OCI-LY7 (cell line): ENCODE measurements at regions not wholly inside any gene's neighbourhood (a gene's known extent, or its start where the extent isn't known, plus 50 kb on each side); places are given as distances from the start of the nearest gene placed in this dataset.

Experiments
- BruUV-seq: library from RNA; stranded (reverse); fragments of 400-500 nt; replicated peaks from 2 replicates; lab custom pipeline; 2021; lab: Mats Ljungman, UMichigan
- CTCF ChIA-PET: fragments of 300-600 bp; sonication (Branson Sonifier 250); formaldehyde crosslinking; loops from one replicate; lab custom pipeline; 2022; ENCODE audit warnings: antibody characterized with exemption; ENCODE audit not compliant: unreplicated experiment; lab: Charles Lee
- POLR2A ChIA-PET: fragments of 300-600 bp; sonication (Branson Sonifier 250); formaldehyde crosslinking; loops from one replicate; lab custom pipeline; 2022; ENCODE audit warnings: antibody characterized with exemption; lab: Charles Lee
- DNase-seq: peaks from one replicate; pipeline ENCODE4 v3.0.0-alpha.2; 2015; ENCODE audit warnings: low spot score
- H2AFZ ChIP-seq: fragments of 200-600 bp; sonication (generic), shearing (Covaris generic); 2 replicates; pipeline ENCODE4 v1.6.1; 2014; ENCODE audit warnings: mild to moderate bottlenecking, antibody characterized with exemption, low read length, moderate library complexity
- H3K27ac ChIP-seq: fragments of 200-600 bp; sonication (generic); 2 replicates; pipeline ENCODE4 v1.5.1; 2014; ENCODE audit warnings: mixed run types, low read depth, mild to moderate bottlenecking, moderate library complexity, low read length, inconsistent platforms; ENCODE audit not compliant: poor library complexity, severe bottlenecking
- H3K36me3 ChIP-seq: fragments of 200-600 bp; sonication (generic); 2 replicates; pipeline ENCODE4 v1.6.1; 2014; ENCODE audit warnings: mild to moderate bottlenecking, antibody characterized with exemption, low read length, moderate library complexity, mixed read lengths; ENCODE audit not compliant: insufficient read depth
- H3K4me1 ChIP-seq: fragments of 200-600 bp; sonication (generic); 2 replicates; pipeline ENCODE4 v1.5.1; 2014; ENCODE audit warnings: mild to moderate bottlenecking, low read length; ENCODE audit not compliant: insufficient read depth, poor library complexity, severe bottlenecking
- H3K4me2 ChIP-seq: fragments of 200-600 bp; sonication (generic); 2 replicates; pipeline ENCODE4 v1.6.1; 2014; ENCODE audit warnings: mild to moderate bottlenecking, low read length
- H3K4me3 ChIP-seq: fragments of 200-600 bp; sonication (generic); 2 replicates; pipeline ENCODE4 v1.5.1; 2014; ENCODE audit warnings: mild to moderate bottlenecking, low read depth, low read length; ENCODE audit not compliant: poor library complexity, severe bottlenecking
- H3K79me2 ChIP-seq: fragments of 200-600 bp; sonication (generic); 2 replicates; pipeline ENCODE4 v1.6.1; 2016; ENCODE audit warnings: low read depth, mild to moderate bottlenecking, low read length, moderate library complexity, mixed read lengths; ENCODE audit not compliant: insufficient read depth
- H3K9me2 ChIP-seq: fragments of 200-600 bp; sonication (generic); 2 replicates; pipeline ENCODE4 v1.6.1; 2016; ENCODE audit warnings: mild to moderate bottlenecking, low read length, mixed read lengths; ENCODE audit not compliant: insufficient read depth
- H3K9me3 ChIP-seq: fragments of 200-600 bp; sonication (generic); 2 replicates; pipeline ENCODE4 v1.6.1; 2014; ENCODE audit warnings: mild to moderate bottlenecking, mixed run types, low read length, mixed read lengths
- H4K20me1 ChIP-seq: fragments of 200-600 bp; sonication (generic); 2 replicates; pipeline ENCODE4 v1.6.1; 2014; ENCODE audit warnings: mild to moderate bottlenecking, antibody characterized with exemption, low read length, moderate library complexity, mixed read lengths; ENCODE audit not compliant: insufficient read depth
- CTCF ChIP-seq: fragments of 200-600 bp; sonication (generic); conservative IDR thresholded peaks from 2 replicates; pipeline ENCODE4 v1.5.1; 2014; ENCODE audit warnings: mild to moderate bottlenecking, antibody characterized with exemption, low read length, moderate library complexity, mixed read lengths
- EZH2phosphoT487 ChIP-seq: fragments of 200-600 bp; sonication (generic); IDR thresholded peaks from 2 replicates; pipeline ENCODE4 v1.6.1; 2018; ENCODE audit warnings: low read depth, borderline replicate concordance, mild to moderate bottlenecking, mixed run types, antibody characterized with exemption, low read length, moderate library complexity, mixed read lengths
- intact Hi-C: fragments of 100-400 bp; cut with micrococcal nuclease; formaldehyde crosslinking; loops from one replicate; pipeline ENCODE4 v1.10.0; 2022; ENCODE audit not compliant: unreplicated experiment

DNA sequence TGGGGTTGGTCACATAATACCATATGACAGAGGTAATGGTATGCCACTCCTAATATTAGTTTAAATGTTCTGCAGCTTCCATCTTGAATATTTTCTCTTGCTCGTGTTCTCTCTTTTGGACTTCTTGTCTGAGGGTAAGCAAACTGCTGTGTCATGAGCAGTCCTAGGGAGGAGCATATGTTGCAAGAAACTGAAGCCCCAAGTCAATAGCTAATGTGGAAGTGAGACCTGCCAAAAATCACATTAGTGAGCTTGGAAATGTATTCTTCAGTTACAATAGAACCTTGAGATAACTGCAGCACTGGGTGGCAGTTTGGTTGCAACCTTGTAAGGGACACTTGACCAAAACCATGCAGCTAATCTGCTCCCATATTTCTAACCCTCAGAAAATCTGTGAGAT lies 178.2 kb upstream of the IMPG1 start:
- TF ChIP-seq EZH2phosphoT487 (no peak), CTCF (no peak)
- POLR2A ChIA-PET, result interaction anchor here (0.6 kb wide), 1 partner anchor 156 kb away, joined by 3 read pairs; no protein-coding TSS in a partner anchor

GRCh38 chr6:76247527-76247926 lies 175.1 kb upstream of the IMPG1 start:
- no peak for DNase-seq
- TF ChIP-seq CTCF (no peak), EZH2phosphoT487 (no peak)
- H3K9me3 ChIP-seq, result no peaks in the 10 kb centered on the region
- intact Hi-C loops, result no loop called here
- H3K9me2 ChIP-seq, result no peaks in the 10 kb centered on the region
- no TSS peak for BruUV-seq
- ChIA-PET CTCF (no interaction called here), POLR2A (no interaction called here)
- no peak overlapping the region for H3K27ac ChIP-seq
- no peaks in the 10 kb centered on the region for H3K4me1 ChIP-seq
- no peaks in the 10 kb centered on the region for H4K20me1 ChIP-seq
- no peaks in the 10 kb centered on the region for H3K79me2 ChIP-seq
- H3K4me2 ChIP-seq, result no peak overlapping the region
- no peak overlapping the region for H2AFZ ChIP-seq
- no peaks in the 10 kb centered on the region for H3K36me3 ChIP-seq
- no peak overlapping the region for H3K4me3 ChIP-seq

More for the DNA sequence above, 178.2 kb upstream of the IMPG1 start:
- DNase-seq, result no peak
- no peaks in the 10 kb centered on the region for H3K9me2 ChIP-seq
- BruUV-seq, result no TSS peak
- H2AFZ ChIP-seq, result no peak overlapping the region
- no peak overlapping the region for H3K4me2 ChIP-seq
- CTCF ChIA-PET, result no interaction called here
- H3K9me3 ChIP-seq, result no peaks in the 10 kb centered on the region
- H4K20me1 ChIP-seq, result no peaks in the 10 kb centered on the region
- H3K79me2 ChIP-seq, result no peaks in the 10 kb centered on the region
- intact Hi-C loops, result no loop called here
- H3K4me1 ChIP-seq, result no peaks in the 10 kb centered on the region
- H3K27ac ChIP-seq, result no peak overlapping the region
- H3K4me3 ChIP-seq, result no peak overlapping the region
- no peaks in the 10 kb centered on the region for H3K36me3 ChIP-seq

- Histone ChIP-seq H3K4me3 (no peak overlapping the region), H3K9me2 (no peaks in the 10 kb centered on the region), H2AFZ (no peak overlapping the region), H3K36me3 (no peaks in the 10 kb centered on the region), H3K4me1 (no peaks in the 10 kb centered on the region), H3K27ac (no peak overlapping the region), H3K9me3 (no peaks in the 10 kb centered on the region), H3K4me2 (no peak overlapping the region), H4K20me1 (no peaks in the 10 kb centered on the region), H3K79me2 (no peaks in the 10 kb centered on the region)
- POLR2A ChIA-PET, result no interaction called here
- intact Hi-C loops, result no loop called here
- CTCF ChIA-PET, result no interaction called here
- no TSS peak for BruUV-seq
- no peak for DNase-seq
- no peak for TF ChIP-seq CTCF
- TF ChIP-seq EZH2phosphoT487, result no peak
These were observed 167.6 kb upstream of the IMPG1 start for GRCh38 chr6:76240092-76240491.
